Osteocyte (in vitro differentiated cells): ENCODE measurements at regions not wholly inside any gene's neighbourhood (a gene's known extent, or its start where the extent isn't known, plus 50 kb on each side); places are given as distances from the start of the nearest gene placed in this dataset.
"Not testable (repeated sequence)": the region's sequence is repeated elsewhere in the genome, so short reads cannot be mapped to it uniquely, and the experiment has no call there.

ENCODE experiments used
- DNase-seq: peaks from one replicate; pipeline ENCODE4 v3.0.0; 2021; ENCODE audit warnings: mixed read lengths; ENCODE audit not compliant: unreplicated experiment; ENCODE audit errors: extremely low spot score
- H3K27ac Mint-ChIP-seq: one replicate; pipeline ENCODE4 v1.8.0; 2021; ENCODE audit warnings: mild to moderate bottlenecking, mixed read lengths; ENCODE audit not compliant: unreplicated experiment
- H3K27me3 Mint-ChIP-seq: one replicate; pipeline ENCODE4 v1.8.0; 2021; ENCODE audit warnings: mixed read lengths; ENCODE audit not compliant: unreplicated experiment
- H3K36me3 Mint-ChIP-seq: one replicate; pipeline ENCODE4 v1.8.0; 2021; ENCODE audit warnings: mixed read lengths; ENCODE audit not compliant: unreplicated experiment
- H3K4me1 Mint-ChIP-seq: one replicate; pipeline ENCODE4 v1.8.0; 2021; ENCODE audit warnings: mixed read lengths; ENCODE audit not compliant: unreplicated experiment
- H3K4me3 Mint-ChIP-seq: one replicate; pipeline ENCODE4 v1.8.0; 2021; ENCODE audit warnings: mild to moderate bottlenecking, moderate library complexity, mixed read lengths; ENCODE audit not compliant: unreplicated experiment
- H3K9me3 Mint-ChIP-seq: one replicate; pipeline ENCODE4 v1.8.0; 2021; ENCODE audit warnings: mixed read lengths; ENCODE audit not compliant: unreplicated experiment
- CTCF ChIP-seq: fragments of 200-600 bp; sonication (generic); IDR thresholded peaks from 2 replicates; pipeline ENCODE4 v1.5.0; 2021; ENCODE audit warnings: antibody characterized with exemption, mild to moderate bottlenecking, moderate library complexity

GRCh38 chr15:26224266-26224665, 361.1 kb upstream of the ATP10A start:
- H3K27ac Mint-ChIP-seq: no peak overlapping the region
- TF ChIP-seq CTCF: no peak
- no peaks in the 10 kb centered on the region for H3K36me3 Mint-ChIP-seq
- no peak overlapping the region for H3K4me3 Mint-ChIP-seq
- H3K9me3 Mint-ChIP-seq: peaks cover 5% of the 10 kb centered on the region
- H3K4me1 Mint-ChIP-seq: no peaks in the 10 kb centered on the region
- H3K27me3 Mint-ChIP-seq: no peaks in the 10 kb centered on the region
- peak; percentile 57 for DNase-seq

GRCh38 chr15:26223720-26224119, 360.6 kb upstream of the ATP10A start:
- TF ChIP-seq CTCF: no peak
- Mint-ChIP-seq H3K9me3 (peaks cover 5% of the 10 kb centered on the region), H3K4me1 (no peaks in the 10 kb centered on the region), H3K27ac (no peak overlapping the region), H3K4me3 (no peak overlapping the region), H3K27me3 (no peaks in the 10 kb centered on the region), H3K36me3 (no peaks in the 10 kb centered on the region)
- peak; percentile 38 for DNase-seq

GRCh38 chr15:26222781-26223180, 359.7 kb upstream of the ATP10A start:
- TF ChIP-seq CTCF: no peak
- DNase-seq: no peak
- no peaks in the 10 kb centered on the region for H3K4me1 Mint-ChIP-seq
- no peak overlapping the region for H3K4me3 Mint-ChIP-seq
- H3K36me3 Mint-ChIP-seq: no peaks in the 10 kb centered on the region
- H3K27me3 Mint-ChIP-seq: no peaks in the 10 kb centered on the region
- H3K9me3 Mint-ChIP-seq: peaks cover 5% of the 10 kb centered on the region
- H3K27ac Mint-ChIP-seq: no peak overlapping the region

GRCh38 chr15:26217043-26217442, 353.9 kb upstream of the ATP10A start:
- H3K4me1 Mint-ChIP-seq, H3K4me3 Mint-ChIP-seq, H3K27me3 Mint-ChIP-seq, H3K9me3 Mint-ChIP-seq, H3K27ac Mint-ChIP-seq, H3K36me3 Mint-ChIP-seq, DNase-seq: not testable (repeated sequence)

GRCh38 chr15:26214290-26214689, 351.2 kb upstream of the ATP10A start:
- H3K27me3 Mint-ChIP-seq: no peaks in the 10 kb centered on the region
- TF ChIP-seq CTCF: no peak
- H3K9me3 Mint-ChIP-seq: peaks cover 4% of the 10 kb centered on the region
- no peak overlapping the region for H3K4me3 Mint-ChIP-seq
- no peak overlapping the region for H3K27ac Mint-ChIP-seq
- H3K4me1 Mint-ChIP-seq: no peaks in the 10 kb centered on the region
- H3K36me3 Mint-ChIP-seq: no peaks in the 10 kb centered on the region
- DNase-seq: no peak

- Mint-ChIP-seq H3K4me3 (no peak overlapping the region), H3K4me1 (no peaks in the 10 kb centered on the region), H3K27ac (no peak overlapping the region), H3K36me3 (no peaks in the 10 kb centered on the region), H3K9me3 (peaks cover 4% of the 10 kb centered on the region), H3K27me3 (no peaks in the 10 kb centered on the region)
- TF ChIP-seq CTCF: no peak
- no peak for DNase-seq
Measured at GRCh38 chr15:26213427-26213826, 350.3 kb upstream of the ATP10A start.
